H1 (cell line): ENCODE measurements at regions not wholly inside any gene's neighbourhood (a gene's known extent, or its start where the extent isn't known, plus 50 kb on each side); places are given as distances from the start of the nearest gene placed in this dataset.

Source experiments
- CTCF ChIA-PET: fragments of 300-600 bp; sonication (Branson Sonifier 250); formaldehyde crosslinking; loops from one replicate; lab custom pipeline; 2021; ENCODE audit not compliant: partially characterized antibody; lab: Charles Lee
- POLR2A ChIA-PET: fragments of 300-600 bp; sonication (Branson Sonifier 250); formaldehyde crosslinking; loops from one replicate; lab custom pipeline; 2021; ENCODE audit warnings: inconsistent platforms; ENCODE audit not compliant: partially characterized antibody; lab: Charles Lee
- DNase-seq, 2 experiments: peaks; one replicate each; pipeline versions ENCODE4 v3.0.0 to v3.0.0-alpha.2; 2010 to 2022; ENCODE audit warnings: low spot score in 2 of 2, low read depth in 1 of 2, mixed read lengths in 1 of 2
- FAIRE-seq: peaks from 2 replicates; lab custom pipeline; 2011; peaks lifted over from hg19 to GRCh38; lab: Jason Lieb, UNC
- H2AFZ ChIP-seq: 2 replicates; pipeline ENCODE4 v1.8.1; 2012; ENCODE audit warnings: low read length, inconsistent platforms
- H2AK5ac ChIP-seq: 2 replicates; pipeline ENCODE4 v1.6.1; 2013; ENCODE audit warnings: low read depth, low read length
- H2BK120ac ChIP-seq: replicated peaks from 2 replicates; pipeline ENCODE3; 2013; ENCODE audit warnings: low read depth, low read length, inconsistent platforms
- H2BK12ac ChIP-seq: 2 replicates; pipeline ENCODE4 v1.6.1; 2013; ENCODE audit warnings: low read depth, low read length
- H2BK15ac ChIP-seq: 2 replicates; pipeline ENCODE4 v1.6.1; 2013; ENCODE audit warnings: low read length
- H2BK20ac ChIP-seq: 2 replicates; pipeline ENCODE4 v1.6.1; 2013; ENCODE audit warnings: low read length
- H2BK5ac ChIP-seq: 2 replicates; pipeline ENCODE4 v1.6.1; 2013; ENCODE audit warnings: low read depth, low read length
- H3K14ac ChIP-seq: 2 replicates; pipeline ENCODE4 v1.6.1; 2013; ENCODE audit warnings: inconsistent platforms; ENCODE audit not compliant: insufficient read length
- H3K18ac ChIP-seq: 2 replicates; pipeline ENCODE4 v1.6.1; 2013; ENCODE audit warnings: low read length; ENCODE audit errors: extremely low read depth
- H3K23ac ChIP-seq: 2 replicates; pipeline ENCODE4 v1.6.1; 2013; ENCODE audit warnings: inconsistent platforms; ENCODE audit not compliant: insufficient read length
- H3K23me2 ChIP-seq: 2 replicates; pipeline ENCODE4 v1.6.1; 2013; ENCODE audit warnings: low read depth, low read length
- H3K27ac ChIP-seq: 2 replicates; pipeline ENCODE4 v1.6.1; 2011; ENCODE audit warnings: low read depth, low read length, inconsistent platforms
- H3K27me3 ChIP-seq, 4 experiments: replicated peaks in 1 of 4; 1 replicate in 1 of 4; 2 replicates in 3 of 4; pipeline versions ENCODE4 v1.6.1 to v1.8.1; 2011 to 2013; ENCODE audit warnings: low read length in 3 of 4, mild to moderate bottlenecking in 3 of 4, inconsistent platforms in 2 of 4, mixed read lengths in 2 of 4, moderate library complexity in 1 of 4; ENCODE audit not compliant: control insufficient read depth in 3 of 4, insufficient read depth in 3 of 4; ENCODE audit errors: extremely low read depth in 1 of 4
- H3K36me3 ChIP-seq, 4 experiments: 2 replicates each; pipeline versions ENCODE4 v1.6.1 to v1.8.1; 2011 to 2013; ENCODE audit warnings: mild to moderate bottlenecking in 4 of 4, low read length in 3 of 4, moderate library complexity in 2 of 4, control low read depth in 1 of 4, inconsistent platforms in 1 of 4; ENCODE audit not compliant: insufficient read depth in 4 of 4, control insufficient read depth in 2 of 4
- H3K4ac ChIP-seq: replicated peaks from 2 replicates; pipeline ENCODE3; 2013; ENCODE audit warnings: low read length, low read depth, mixed read lengths, inconsistent platforms; ENCODE audit not compliant: insufficient read length
- H3K4me1 ChIP-seq, 4 experiments: replicated peaks in 1 of 4; 1 replicate in 1 of 4; 2 replicates in 3 of 4; pipeline versions ENCODE4 v1.6.1 to v1.8.1; 2011 to 2013; ENCODE audit warnings: low read length in 3 of 4, inconsistent platforms in 2 of 4, mixed read lengths in 1 of 4; ENCODE audit not compliant: insufficient read depth in 4 of 4, control insufficient read depth in 3 of 4
- H3K4me2 ChIP-seq, 2 experiments: 2 replicates each; pipeline versions ENCODE4 v1.6.1 to v1.8.1; 2011 to 2013; ENCODE audit warnings: low read depth in 2 of 2, low read length in 2 of 2, control low read depth in 1 of 2, inconsistent platforms in 1 of 2, mild to moderate bottlenecking in 1 of 2; ENCODE audit not compliant: insufficient read depth in 1 of 2
- H3K4me3 ChIP-seq, 4 experiments: fragments of 200-600, 300-600 bp in 1 of 4; sonication (generic), shearing (Covaris generic), sonication (Bioruptor Twin) in 1 of 4; 2 replicates each; pipeline versions ENCODE4 v1.5.1 to v1.8.1; 2011 to 2016; ENCODE audit warnings: low read length in 4 of 4, low read depth in 3 of 4, control low read depth in 2 of 4, inconsistent platforms in 2 of 4, mild to moderate bottlenecking in 2 of 4, mixed read lengths in 1 of 4, moderate library complexity in 1 of 4; ENCODE audit not compliant: insufficient read depth in 2 of 4; ENCODE audit errors: extremely low read depth in 1 of 4
- H3K56ac ChIP-seq: replicated peaks from 2 replicates; pipeline ENCODE3; 2013; ENCODE audit warnings: low read depth, mild to moderate bottlenecking, mixed read lengths, low read length, inconsistent platforms; ENCODE audit not compliant: insufficient read length
- H3K79me1 ChIP-seq: 2 replicates; pipeline ENCODE4 v1.6.1; 2013; ENCODE audit warnings: low read depth, low read length, control low read depth
- H3K79me2 ChIP-seq, 2 experiments: 2 replicates each; pipeline versions ENCODE4 v1.6.1 to v1.8.1; 2012 to 2013; ENCODE audit warnings: low read length in 2 of 2, mild to moderate bottlenecking in 2 of 2, inconsistent platforms in 1 of 2; ENCODE audit not compliant: insufficient read depth in 2 of 2, control insufficient read depth in 1 of 2
- H3K9ac ChIP-seq, 4 experiments: replicated peaks in 1 of 4; 1 replicate in 1 of 4; 2 replicates in 3 of 4; pipeline versions ENCODE4 v1.6.1 to v1.8.1; 2011 to 2013; ENCODE audit warnings: low read depth in 3 of 4, low read length in 3 of 4, control low read depth in 2 of 4, mild to moderate bottlenecking in 2 of 4, moderate library complexity in 2 of 4, inconsistent platforms in 1 of 4; ENCODE audit errors: extremely low read depth in 1 of 4
- H3K9me3 ChIP-seq, 2 experiments: 2 replicates each; pipeline versions ENCODE4 v1.6.1 to v1.8.1; 2012 to 2013; ENCODE audit warnings: mild to moderate bottlenecking in 2 of 2, moderate library complexity in 2 of 2, control low read depth in 1 of 2, inconsistent platforms in 1 of 2, low read depth in 1 of 2, low read length in 1 of 2, mixed read lengths in 1 of 2; ENCODE audit not compliant: insufficient read depth in 2 of 2
- H4K20me1 ChIP-seq, 2 experiments: replicated peaks in 1 of 2; 2 replicates each; pipeline versions ENCODE3 to v1.8.1; 2011 to 2013; ENCODE audit warnings: inconsistent platforms in 2 of 2, low read length in 2 of 2, mild to moderate bottlenecking in 1 of 2; ENCODE audit not compliant: insufficient read depth in 2 of 2, control insufficient read depth in 1 of 2
- H4K5ac ChIP-seq: 2 replicates; pipeline ENCODE4 v1.6.1; 2013; ENCODE audit warnings: low read length, low read depth, mixed read lengths, inconsistent platforms; ENCODE audit not compliant: insufficient read length
- H4K8ac ChIP-seq: 2 replicates; pipeline ENCODE4 v1.8.0; 2013; ENCODE audit warnings: mild to moderate bottlenecking, moderate library complexity, low read length, inconsistent platforms; ENCODE audit not compliant: insufficient read depth; ENCODE audit errors: extremely low read depth
- H4K91ac ChIP-seq: replicated peaks from 2 replicates; pipeline ENCODE3; 2013; ENCODE audit warnings: low read length, mixed read lengths, inconsistent platforms; ENCODE audit not compliant: insufficient read length
- BCL11A ChIP-seq, 2 experiments: IDR thresholded peaks; one replicate each; pipeline ENCODE4 v1.6.1; 2011; ENCODE audit warnings: low read depth in 2 of 2, low read length in 2 of 2, mild to moderate bottlenecking in 2 of 2
- CBX5 ChIP-seq: fragments of 300-800, 300-1000 bp; sonication (generic); IDR thresholded peaks from 2 replicates; pipeline ENCODE4 v1.7.1; 2016; ENCODE audit warnings: antibody characterized with exemption, low read length, low read depth
- EZH2 ChIP-seq: fragments of 200-600 bp; sonication (generic); IDR thresholded peaks from 2 replicates; pipeline ENCODE4 v1.7.1; 2012; ENCODE audit warnings: low read depth, mild to moderate bottlenecking, moderate library complexity, low read length, inconsistent platforms; ENCODE audit not compliant: severe bottlenecking
- FOSL1 ChIP-seq: IDR thresholded peaks from 2 replicates; pipeline ENCODE4 v1.6.1; 2011; ENCODE audit warnings: mild to moderate bottlenecking, low read depth, low read length, moderate library complexity; ENCODE audit not compliant: insufficient read depth
- WGBS, 2 experiments: shearing (Covaris generic) in 1 of 2; methylation state at CpG; one replicate each; pipeline versions ENCODE4 v1.1.6 to v1.1.7; 2013 to 2015; ENCODE audit warnings: low lambda C conversion rate in 2 of 2, mixed read lengths in 2 of 2, inconsistent platforms in 1 of 2, low coverage in 1 of 2, missing lambda C conversion rate in 1 of 2; ENCODE audit not compliant: insufficient replicate concordance in 2 of 2, insufficient coverage in 1 of 2, insufficient read length in 1 of 2; ENCODE audit errors: extremely low coverage in 1 of 2, missing lambda C conversion rate in 1 of 2; 5-methylcytosine and 5-hydroxymethylcytosine counted together
- TF ChIP-seq, protein P1 (sequence below): IDR thresholded peaks from 2 replicates; pipeline ENCODE4 v1.6.1; 2011; ENCODE audit warnings: low read depth, mild to moderate bottlenecking, low read length; ENCODE audit not compliant: insufficient read depth
- TF ChIP-seq, protein P2 (sequence below): IDR thresholded peaks from 2 replicates; pipeline ENCODE4 v1.6.1; 2012; ENCODE audit warnings: inconsistent platforms

DNA sequence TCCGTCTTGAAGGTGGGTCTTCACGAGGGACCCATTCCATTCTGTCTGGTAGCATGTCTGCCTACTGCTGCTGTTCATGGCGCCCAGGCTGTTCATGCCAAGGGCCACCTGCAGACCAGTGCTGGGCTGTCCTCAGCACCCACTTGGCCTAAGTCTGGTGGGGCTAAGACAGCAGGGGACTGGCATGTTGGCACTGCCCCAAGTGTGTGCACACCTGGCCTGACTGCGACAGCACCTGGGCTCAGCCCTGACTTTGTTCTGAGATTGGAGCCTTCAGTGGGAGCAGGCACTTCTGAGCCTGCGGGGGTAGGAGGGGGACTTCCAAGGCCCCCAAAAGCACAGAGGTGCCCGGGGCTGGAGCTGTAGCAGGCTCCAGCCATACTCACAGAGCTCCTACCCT, 250.8 kb upstream of the EDNRB start:
- no peak overlapping the region for H2BK20ac ChIP-seq
- no peak overlapping the region for H2BK15ac ChIP-seq
- H4K20me1 ChIP-seq: no peaks in the 10 kb centered on the region
- no peak overlapping the region for H3K27ac ChIP-seq
- no peaks in the 10 kb centered on the region for H3K9me3 ChIP-seq
- no peak overlapping the region for H3K4me3 ChIP-seq
- H4K5ac ChIP-seq: no peak overlapping the region
- H3K79me1 ChIP-seq: no peaks in the 10 kb centered on the region
- DNase-seq: no peak
- no peak overlapping the region for H4K91ac ChIP-seq
- no peak overlapping the region for H2AK5ac ChIP-seq
- H3K14ac ChIP-seq: no peak overlapping the region
- no peak overlapping the region for H2BK120ac ChIP-seq
- H3K4me1 ChIP-seq: no peaks in the 10 kb centered on the region
- no peak overlapping the region for H3K23ac ChIP-seq
- no peak overlapping the region for H3K9ac ChIP-seq
- no peak overlapping the region for H2AFZ ChIP-seq
- WGBS, 2 experiments: 92% methylated on average over 6 of the region's 6 CpGs; no CpG with 5 or more reads in 1 of the 2 experiments
- H3K36me3 ChIP-seq: no peaks in the 10 kb centered on the region
- FAIRE-seq: no peak
- no peak overlapping the region for H4K8ac ChIP-seq
- H3K27me3 ChIP-seq: no peaks in the 10 kb centered on the region
- H3K56ac ChIP-seq: no peak overlapping the region
- no peak for TF ChIP-seq EZH2
- no peak for TF ChIP-seq BCL11A (IDR thresholded peaks at IDR 0.05; ENCODE audit: low read depth in 2 of 2, low read length in 2 of 2)
- TF ChIP-seq, protein P1, sequence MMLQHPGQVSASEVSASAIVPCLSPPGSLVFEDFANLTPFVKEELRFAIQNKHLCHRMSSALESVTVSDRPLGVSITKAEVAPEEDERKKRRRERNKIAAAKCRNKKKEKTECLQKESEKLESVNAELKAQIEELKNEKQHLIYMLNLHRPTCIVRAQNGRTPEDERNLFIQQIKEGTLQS: no peak
- TF ChIP-seq CBX5: no peak
- no peak for TF ChIP-seq FOSL1
- TF ChIP-seq, protein P2, sequence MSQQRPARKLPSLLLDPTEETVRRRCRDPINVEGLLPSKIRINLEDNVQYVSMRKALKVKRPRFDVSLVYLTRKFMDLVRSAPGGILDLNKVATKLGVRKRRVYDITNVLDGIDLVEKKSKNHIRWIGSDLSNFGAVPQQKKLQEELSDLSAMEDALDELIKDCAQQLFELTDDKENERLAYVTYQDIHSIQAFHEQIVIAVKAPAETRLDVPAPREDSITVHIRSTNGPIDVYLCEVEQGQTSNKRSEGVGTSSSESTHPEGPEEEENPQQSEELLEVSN: no peak
- no peaks in the 10 kb centered on the region for H3K79me2 ChIP-seq
- no peak overlapping the region for H3K18ac ChIP-seq
- no peak overlapping the region for H3K4me2 ChIP-seq
- H3K4ac ChIP-seq: no peak overlapping the region
- CTCF ChIA-PET: no interaction called here
- POLR2A ChIA-PET: no interaction called here
- no peak overlapping the region for H2BK12ac ChIP-seq
- H3K23me2 ChIP-seq: no peaks in the 10 kb centered on the region
- H2BK5ac ChIP-seq: no peak overlapping the region
